Left colon (tissue), 2 donors: ENCODE measurements at regions not wholly inside any gene's neighbourhood (a gene's known extent, or its start where the extent isn't known, plus 50 kb on each side); places are given as distances from the start of the nearest gene placed in this dataset.
A peak's percentile ranks its signal among the peaks of the same experiment; 100 is the strongest.

Experiments used
- ATAC-seq: fragments of 200-7000 bp; cut with Tn5 transposase; one replicate; pipeline ENCODE4 v1.9.1; 2020; ENCODE audit warnings: mild to moderate bottlenecking, moderate library complexity
- DNase-seq, 2 donors: peaks; one replicate each; pipeline ENCODE4 v3.0.0-alpha.2; 2020
- intact Hi-C, 2 donors: fragments of 100-400 bp; cut with DNase I in 1 of 2; cut with micrococcal nuclease in 1 of 2; formaldehyde crosslinking; loops; one replicate each; pipeline versions ENCODE4 v1.11.2 to v1.14.0; 2022; cut with DNase I, micrococcal nuclease
- donor health status: DM: no; HTN: no; CAD: no.
- donor health status: DM: yes; HTN: yes; CAD: no.

DNA sequence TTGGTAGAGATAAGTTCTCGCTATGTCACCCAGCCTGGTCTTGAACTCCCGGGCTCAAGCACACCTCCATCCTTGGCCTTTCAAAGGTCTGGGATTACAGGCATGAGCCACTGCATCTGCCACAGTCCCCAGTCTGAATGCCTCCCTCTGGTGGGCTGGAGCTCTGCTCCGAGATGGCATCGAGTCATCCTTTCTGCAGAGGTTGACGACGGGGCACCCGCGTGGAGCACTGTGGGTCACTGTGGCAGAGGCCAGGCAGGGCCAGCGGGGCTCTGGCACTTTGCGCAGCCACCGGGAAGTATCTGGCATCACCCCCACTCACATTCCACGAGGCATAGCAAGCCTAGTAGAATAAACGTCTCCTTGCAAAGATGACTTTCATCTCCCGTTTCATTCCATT, 163.3 kb upstream of the DIO3 start:
- ATAC-seq (no peak), DNase-seq (no peak)
- intact Hi-C loops, result no loop called here

DNA sequence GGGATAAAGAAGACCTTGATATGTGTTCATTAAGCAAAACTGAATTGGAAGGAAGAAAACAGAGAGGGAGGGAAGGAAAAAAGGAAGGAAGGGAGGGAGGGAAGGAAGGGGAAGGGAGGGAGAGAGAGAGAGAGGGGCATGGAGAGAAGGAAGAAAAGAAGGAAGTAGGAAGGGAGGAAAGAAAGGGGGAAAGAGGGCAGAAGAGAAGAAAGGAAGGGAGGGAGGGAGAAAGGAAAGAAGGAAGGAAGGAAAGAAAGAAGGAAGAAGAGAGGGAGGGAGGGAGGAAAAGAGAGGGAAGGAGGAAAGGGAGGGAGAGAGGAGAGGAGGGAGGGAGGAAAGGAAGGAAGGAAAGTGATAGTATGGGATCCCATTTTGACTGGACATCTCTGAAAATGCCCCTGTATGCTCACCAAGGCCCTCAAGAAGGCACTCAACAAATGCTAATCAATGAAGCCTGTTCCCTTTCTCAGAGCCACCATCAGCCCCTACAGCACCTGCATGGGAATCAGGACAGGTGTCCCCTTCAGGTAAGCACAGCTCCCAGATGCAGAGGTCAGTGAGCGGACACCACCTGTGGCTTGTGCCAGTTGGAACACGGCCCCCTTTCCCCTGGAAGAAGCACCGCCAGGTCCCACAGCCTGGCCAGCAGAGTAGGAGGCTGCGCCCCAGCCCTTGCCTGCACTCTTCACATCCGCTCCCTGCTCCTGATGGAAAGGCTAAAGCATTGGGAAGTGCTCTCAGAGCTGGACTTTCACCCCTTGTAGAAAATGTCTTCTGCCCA, 161.4 kb upstream of the DIO3 start:
- DNase-seq (no peak), ATAC-seq (peak; percentile 19)
- intact Hi-C loops, result no loop called here

DNA sequence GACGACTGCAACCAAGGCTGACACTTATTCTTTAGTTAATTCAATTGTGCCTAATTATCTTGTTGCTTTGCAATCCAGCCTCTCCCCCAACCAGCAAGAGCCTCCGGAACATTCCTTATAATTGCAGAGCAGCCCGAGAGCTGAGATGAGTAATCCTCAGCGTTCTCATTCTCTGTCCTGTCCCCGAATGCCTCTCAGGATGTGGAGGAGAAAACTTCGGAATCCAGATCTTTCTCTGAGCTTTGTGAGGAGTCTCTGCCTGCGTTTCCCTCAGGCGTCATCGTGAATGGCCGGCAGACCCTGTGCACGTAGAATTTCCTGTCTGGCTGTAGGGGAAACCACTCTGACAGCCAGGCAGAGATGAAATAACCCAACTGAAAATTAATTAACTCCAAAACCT, 160.5 kb upstream of the DIO3 start:
- intact Hi-C loops, result no loop called here
- no peak for DNase-seq
- no peak for ATAC-seq

DNA sequence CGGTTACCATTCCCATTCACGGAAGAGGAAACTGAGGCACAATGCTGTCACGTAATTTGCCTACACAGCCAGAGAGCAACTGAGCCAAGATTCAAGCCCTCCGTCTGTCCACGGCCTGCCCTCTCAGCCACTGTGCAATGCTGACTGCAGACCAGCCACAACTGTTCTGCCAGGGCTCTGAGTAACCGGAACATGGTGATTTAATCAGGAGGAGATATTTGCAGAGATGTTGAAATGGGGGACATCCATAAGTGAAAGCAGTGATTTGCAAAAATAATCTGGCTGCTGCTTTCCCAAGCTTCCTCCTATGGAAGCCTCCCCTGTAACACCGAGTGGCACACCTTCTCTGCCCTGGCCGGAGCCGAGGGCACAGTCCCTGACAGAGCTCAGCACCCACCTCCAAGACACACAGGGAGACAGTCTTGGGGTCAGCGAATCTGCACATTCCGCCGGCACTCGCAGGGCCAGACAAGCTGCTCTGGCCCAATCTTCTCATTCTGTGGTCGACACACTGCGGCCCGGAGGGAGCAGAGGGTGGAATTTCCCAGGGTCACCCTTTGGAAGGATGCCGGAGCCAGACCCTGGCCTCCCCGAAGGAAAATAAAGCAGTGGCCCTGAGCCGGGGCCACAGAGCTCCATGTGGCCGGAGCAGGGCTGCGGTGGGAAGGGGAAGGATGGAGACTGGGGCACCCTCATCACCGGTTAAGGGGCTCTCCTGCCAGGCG, 158.2 kb upstream of the DIO3 start:
- DNase-seq (no peak), ATAC-seq (no peak)
- intact Hi-C loops, result no loop called here

DNA sequence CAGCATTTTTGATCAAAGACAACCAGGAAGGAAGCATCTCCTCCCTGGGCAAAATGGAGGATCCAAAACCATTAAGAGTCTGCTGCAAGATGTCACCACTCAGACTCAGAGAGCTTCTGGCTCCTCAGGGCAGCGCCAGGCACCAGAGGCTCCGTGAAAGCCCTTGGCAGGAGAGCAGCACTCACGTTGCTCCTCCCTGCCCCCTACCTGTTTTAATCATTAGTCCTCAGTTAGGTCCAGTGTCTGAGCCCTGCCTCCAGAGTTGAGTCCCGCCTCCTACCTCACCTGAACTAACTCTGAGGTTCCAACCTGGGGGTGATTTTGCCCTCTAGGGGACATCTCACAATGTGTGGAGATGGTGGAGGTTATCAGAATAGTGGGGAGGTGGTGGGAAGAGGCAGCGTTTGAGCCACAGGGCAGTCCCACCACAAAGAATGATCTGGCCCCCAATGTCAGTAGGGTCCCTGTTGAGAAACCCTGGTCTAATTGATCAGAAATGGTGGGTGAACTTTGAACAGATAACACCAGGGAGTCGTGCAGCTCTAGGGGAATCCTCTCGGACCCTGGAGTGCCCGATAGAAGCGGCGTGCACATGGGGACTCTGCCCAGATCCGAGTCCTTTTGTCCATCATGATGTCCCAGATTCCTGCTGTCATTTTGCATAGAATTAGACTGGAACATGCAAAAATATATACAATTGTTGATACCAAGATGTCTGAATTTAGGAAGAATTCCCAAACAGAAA, 156.7 kb upstream of the DIO3 start:
- ATAC-seq (no peak), DNase-seq (no peak)
- intact Hi-C loops, result no loop called here

DNA sequence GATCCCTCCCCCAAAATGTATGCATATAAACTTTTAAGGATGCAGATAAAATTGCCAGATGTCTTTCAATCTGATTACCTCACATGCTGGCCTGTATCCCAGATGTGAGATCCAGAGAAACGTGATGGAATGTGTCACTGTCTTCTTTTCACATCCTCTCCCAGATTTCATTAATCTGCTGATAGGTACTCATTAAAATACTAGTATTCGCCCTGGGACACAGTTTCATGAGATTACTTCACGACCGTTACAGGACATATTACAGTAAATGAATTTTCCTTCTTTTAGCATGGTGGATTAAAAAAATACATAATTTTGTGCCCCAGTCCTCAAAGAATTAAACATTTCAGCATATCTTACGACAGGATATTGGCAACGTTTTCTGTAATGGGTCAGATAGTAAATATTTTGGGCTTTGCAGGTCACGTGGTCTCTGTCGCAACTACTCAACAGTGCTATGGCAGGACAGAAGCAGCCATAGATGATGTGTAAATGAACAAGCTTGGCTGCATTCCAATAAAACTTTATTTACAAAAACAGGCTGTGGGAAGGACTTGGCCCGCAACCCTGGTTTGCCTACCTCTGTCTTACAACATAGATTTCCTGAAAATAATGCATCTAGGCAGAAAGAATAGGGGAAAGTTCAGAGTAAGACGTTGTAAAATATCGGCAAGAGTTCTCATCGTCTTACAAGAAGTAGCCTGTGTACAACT, 156.0 kb upstream of the DIO3 start:
- intact Hi-C loops, result no loop called here
- no peak for DNase-seq
- no peak for ATAC-seq

DNA sequence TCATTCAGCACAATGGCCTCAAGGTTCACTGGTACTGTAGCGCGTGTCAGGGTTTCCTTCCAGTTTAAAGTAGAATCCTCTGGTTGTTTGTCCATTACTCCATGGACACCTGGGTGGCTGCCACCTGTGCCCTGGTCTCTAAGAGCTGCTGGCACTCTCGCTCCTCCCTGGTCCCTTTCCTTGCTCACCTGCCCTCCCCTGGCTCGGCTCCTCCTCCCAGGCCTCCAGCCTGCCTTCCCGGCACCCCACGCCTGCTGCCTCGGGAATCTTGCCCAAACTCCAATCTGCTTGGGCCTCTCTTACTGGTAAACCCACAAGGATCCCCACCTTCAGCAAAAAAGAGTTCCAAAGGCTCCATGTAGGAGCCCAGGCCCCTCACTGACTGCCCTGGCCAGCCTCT, 154.4 kb upstream of the DIO3 start:
- intact Hi-C loops, result no loop called here
- DNase-seq, result no peak
- ATAC-seq, result no peak

DNA sequence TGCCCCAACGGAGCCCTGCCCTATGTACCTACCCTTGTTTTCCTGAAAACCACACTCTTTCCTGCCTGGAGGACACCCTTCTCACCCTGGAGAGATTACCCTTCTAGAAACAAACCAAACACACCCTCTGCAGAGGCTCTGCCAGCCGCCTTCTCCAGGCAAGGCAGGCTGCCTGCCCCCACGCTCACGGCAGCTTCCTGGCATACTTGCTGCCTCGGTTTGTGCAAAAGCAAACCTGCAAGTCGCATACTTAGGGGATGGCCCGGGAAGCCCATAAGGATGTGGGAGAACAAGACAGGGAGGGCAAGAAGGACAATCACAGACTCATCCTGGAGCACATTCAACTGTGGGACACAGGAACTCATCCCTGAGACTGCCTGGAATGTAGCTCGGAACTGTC, 154.0 kb upstream of the DIO3 start:
- ATAC-seq (no peak), DNase-seq (no peak)
- intact Hi-C loops, result no loop called here

DNA sequence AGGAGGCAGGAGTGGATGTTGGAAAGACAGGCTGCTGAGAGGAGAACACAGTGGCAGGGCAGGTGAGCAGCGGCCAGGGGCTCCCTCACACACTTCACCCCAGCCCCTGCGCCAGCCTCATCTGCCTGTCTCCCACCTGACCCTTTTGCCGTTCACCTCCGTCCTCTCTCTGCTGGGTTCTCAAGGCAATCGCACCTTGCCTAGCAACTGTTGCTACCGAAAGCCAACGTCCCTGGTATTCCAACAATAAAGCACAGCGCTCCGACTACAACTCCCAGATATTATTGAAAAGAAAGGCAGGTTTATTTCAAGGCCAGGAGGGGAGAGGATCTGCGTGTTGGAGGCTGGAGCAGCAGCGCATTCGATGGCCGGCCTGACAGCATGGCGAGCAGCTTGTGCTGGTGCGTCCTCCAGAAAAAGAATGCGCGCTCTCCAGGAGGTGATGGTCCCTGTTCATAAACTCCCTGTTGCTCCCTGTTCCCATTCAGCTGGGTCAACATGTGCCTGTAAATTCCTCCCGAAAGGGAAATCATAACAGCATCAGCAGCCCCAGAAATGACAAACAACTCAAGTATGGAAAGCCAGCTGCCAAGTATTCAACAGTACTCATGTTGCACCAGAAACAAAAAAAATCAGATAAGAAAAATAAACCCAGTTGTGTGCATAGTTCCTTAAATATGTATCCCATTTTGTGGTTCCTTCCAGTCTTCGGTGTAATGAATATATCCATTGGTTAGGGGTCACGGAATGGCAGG, 153.0 kb upstream of the DIO3 start:
- DNase-seq (no peak), ATAC-seq (no peak)
- intact Hi-C loops, result no loop called here

DNA sequence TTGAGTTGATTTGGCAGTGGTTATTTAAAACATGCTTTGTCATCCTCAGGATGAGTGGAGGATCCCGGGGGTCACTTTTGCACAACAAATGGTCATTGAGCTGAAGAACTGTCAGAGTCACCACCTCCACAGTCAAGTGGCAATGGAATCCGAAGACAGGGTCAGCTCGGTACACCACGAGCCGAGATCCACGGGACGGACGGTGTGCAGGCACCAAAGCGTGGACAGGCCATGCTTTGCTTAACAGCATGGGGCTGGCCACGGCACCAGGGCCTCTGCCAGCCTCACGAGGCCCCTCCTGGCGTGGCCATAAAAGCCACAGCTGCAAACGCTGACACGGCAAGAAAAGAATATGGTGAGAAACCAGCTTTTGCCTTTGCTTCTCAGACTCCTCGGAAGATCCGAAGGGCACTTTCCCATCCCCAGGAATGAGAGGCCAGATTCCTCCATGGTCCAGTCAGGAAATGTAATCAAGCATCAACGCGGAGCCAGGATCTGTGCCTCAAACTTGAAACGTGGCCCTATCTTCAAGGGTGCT, 152.2 kb upstream of the DIO3 start:
- intact Hi-C loops, result no loop called here
- ATAC-seq (no peak), DNase-seq (no peak)

DNA sequence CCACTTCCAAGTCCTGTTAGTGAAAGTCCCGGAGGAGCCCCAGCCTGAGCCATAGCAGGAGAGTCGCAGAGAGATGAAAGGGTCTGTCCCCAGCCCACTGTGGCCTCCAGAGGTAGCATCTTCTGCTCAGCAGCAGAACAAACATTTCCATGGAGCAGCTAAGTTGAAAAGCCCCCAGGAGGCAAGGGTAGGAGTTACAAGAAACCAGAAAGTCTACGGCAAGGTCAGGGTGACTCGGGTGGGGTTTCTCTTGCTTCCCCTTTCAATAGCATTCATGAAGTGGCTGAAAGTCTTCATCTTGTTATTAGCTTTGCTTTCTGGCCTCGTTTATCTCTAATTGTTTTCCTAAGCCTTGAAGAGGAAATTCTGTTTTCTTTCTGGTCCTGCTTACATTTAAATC, 151.2 kb upstream of the DIO3 start:
- DNase-seq (no peak), ATAC-seq (no peak)
- intact Hi-C loops, result no loop called here

DNA sequence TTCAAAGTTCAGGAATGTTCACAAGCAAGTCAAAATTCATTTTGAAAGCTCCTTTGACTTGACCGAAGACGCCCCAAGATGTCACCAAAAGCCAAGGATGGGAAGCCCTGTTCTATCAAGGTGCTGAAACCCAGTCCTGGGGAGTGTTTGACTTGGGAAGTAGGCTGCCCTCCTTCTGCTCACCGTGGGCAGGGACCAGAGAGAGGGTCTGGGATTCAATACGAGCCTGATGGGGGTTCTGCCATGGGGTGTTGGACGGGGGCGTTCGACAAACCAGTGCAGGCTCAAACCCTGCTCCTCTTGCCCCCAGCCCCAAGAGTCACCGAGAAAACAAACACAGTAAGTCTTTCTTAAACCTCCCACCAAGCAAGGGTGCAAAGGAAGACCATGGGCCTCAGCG, 150.1 kb upstream of the DIO3 start:
- intact Hi-C loops, result no loop called here
- DNase-seq (no peak), ATAC-seq (no peak)

DNA sequence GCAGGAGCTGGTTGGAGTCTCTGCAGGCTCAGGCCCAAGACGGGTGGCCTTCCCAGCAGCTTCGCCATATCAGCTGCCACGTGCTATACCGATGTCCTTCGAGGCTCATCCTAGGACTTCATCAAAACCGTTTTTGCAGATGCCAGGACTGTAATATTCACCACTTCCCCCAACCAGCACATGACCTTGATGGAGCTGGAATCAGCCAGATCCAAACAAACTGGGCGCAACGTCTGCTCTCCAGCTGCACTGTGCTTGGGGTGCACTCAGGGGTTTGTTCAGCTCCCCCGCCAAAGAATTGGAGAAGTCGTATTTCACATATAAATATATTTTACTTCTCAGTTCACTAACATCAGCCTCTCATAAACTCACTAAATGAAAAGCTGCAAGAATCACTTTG, 149.5 kb upstream of the DIO3 start:
- no peak for ATAC-seq
- DNase-seq, result no peak
- intact Hi-C loops, result no loop called here

DNA sequence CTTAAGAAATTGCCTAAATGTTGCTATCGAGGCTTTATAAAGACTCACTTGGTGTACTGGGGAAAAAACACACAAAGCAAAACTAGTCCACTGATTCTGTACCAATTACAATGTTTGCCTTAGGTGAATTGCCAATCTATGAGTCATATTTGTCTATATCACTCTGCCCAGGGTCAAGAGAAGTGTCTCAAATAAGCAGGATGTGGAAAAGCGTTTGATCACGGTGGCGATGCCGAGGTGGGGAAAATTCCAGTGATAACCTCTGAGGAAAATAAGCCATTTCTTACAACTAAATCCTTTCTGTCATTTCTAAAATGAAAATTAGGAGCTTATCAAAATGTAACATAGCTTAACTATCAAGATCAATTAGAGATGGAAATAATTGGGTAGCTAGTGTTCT, 148.6 kb upstream of the DIO3 start:
- intact Hi-C loops, result no loop called here

DNA sequence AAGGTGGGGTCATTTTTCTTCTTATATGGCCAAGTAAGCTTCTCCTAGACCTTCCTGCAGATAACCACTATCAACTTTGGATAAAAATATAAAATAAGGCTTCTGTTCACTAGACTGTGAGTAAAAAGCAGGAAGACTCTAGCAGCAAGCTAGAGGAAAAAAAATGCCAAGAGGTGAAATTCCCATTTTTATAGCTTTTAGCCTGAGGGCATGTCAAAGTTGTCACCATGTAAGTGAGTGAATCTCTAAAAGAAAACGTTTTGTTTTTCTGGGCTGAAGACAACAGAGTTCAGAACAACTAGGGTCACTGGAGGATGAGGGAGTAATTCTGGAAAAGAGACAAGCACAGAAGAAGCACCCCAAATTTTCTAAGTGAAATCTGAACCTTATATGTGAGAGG, 143.9 kb upstream of the DIO3 start:
- intact Hi-C loops, result no loop called here
- DNase-seq (no peak), ATAC-seq (no peak)

More for the DNA sequence above, 148.6 kb upstream of the DIO3 start:
- ATAC-seq, result peak; percentile 66
- DNase-seq, result no peak

DNA sequence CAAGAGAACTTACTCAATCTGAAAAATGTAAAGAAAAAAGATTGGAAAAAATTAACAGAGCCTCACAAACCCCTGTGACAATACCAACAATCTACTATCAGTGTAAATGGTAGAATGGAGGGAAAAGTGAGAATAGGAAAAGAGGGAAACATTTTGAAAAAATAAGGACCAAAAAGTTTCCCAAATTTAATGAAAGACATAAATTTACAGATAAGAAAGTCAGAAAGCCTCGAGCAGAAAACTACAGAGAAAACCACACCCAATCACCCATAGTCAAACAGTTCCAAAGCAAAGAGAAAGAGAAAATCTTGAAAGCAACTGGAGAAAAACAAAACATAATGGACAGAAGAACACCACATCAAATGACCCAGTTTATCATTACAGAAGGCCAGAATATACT, 142.7 kb upstream of the DIO3 start:
- intact Hi-C loops, result no loop called here
- ATAC-seq (no peak), DNase-seq (no peak)

DNA sequence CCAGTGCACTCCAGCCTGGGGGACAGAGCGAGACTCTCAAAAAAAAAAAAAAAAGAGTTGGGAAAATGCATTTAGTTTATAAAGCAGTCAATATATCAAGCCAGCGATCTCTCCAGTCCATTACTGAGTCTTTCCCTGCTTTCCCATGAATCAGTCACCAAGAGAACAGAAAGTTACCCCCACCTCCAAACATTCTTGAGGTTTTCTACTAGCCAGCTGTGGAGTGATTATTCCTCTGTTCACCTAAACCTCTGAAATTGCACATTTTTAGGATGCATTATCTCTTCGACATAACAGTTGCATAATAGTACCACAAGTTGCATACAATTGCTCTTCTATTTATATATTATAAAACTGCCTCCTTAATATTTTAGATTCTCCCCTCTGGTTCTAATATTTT, 134.8 kb upstream of the DIO3 start:
- no peak for ATAC-seq
- DNase-seq, result no peak
- intact Hi-C loops, result no loop called here

DNA sequence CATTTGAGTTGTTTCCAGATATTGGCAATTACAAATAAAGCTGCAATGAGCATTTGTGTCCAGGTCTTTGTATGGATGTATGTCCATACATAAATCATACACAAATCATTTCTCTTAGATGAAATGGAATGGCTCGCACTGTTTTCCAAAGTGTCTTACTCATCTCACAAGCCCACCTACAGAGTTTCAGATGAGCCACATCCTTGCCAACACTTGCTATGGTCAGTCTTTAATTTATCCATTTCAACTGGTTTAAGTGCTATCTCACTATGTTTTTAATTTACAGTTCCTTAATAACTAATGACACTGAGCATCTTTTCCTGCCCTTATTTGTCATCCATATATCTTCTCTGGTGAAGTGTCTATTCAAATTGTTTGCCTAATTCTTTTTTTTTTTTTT, 132.9 kb upstream of the DIO3 start:
- DNase-seq (no peak), ATAC-seq (no peak)
- intact Hi-C loops, result no loop called here

DNA sequence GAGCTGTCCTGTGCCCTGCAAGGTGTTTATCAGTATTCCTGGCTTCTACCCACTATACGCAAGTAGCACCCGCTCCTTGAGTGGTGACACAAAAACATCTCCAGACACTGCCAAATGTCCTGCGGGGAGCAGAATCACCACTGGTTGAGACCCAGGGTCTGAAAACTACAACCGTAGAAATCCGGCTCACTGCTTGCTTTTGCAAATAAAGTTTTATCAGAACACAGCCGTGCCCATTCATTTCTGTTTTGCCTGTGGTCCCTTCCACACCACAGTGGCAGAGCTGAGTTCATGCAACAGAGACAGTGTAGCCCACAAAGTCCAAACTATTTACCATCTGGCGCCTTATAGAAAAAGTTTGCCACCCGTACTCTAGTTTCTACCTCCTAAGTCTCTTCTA, 125.7 kb upstream of the DIO3 start:
- ATAC-seq (no peak), DNase-seq (no peak)
- intact Hi-C loops, result no loop called here
